ENCODE measurements at regions not wholly inside any gene's neighbourhood (a gene's known extent, or its start where the extent isn't known, plus 50 kb on each side); places are given as distances from the start of the nearest gene placed in this dataset.

GRCh38 chr1:223011505-223011856, 131.6 kb downstream of the TLR5 start:
- no peaks in the 10 kb centered on the region for H3K9me1 ChIP-seq (replicated peaks; ENCODE audit: control insufficient read depth, extremely low read depth, insufficient read depth, low read length)
- H3K9me3 ChIP-seq (replicated peaks; ENCODE audit: control insufficient read depth, insufficient read depth, low read length), result no peaks in the 10 kb centered on the region
- dilution Hi-C loops (cut with MboI; ENCODE audit: extremely low pct_ligation_motif_present, low sequenced_read_pairs) (no loop called here), intact Hi-C loops (cut with micrococcal nuclease) (no loop called here)
- DNase-seq (ENCODE audit: low read depth, low spot score) (no peak), FAIRE-seq (no peak)
- H3K4me3 ChIP-seq (replicated peaks in 1 of 3; ENCODE audit: insufficient read depth in 1 of 3, low read depth in 1 of 3, low read length in 3 of 3), result no peak overlapping the region
- no peak for TF ChIP-seq GATA2 (IDR thresholded peaks at IDR 0.05; ENCODE audit: insufficient read depth, insufficient read length, low read depth, low read length)
- TF ChIP-seq POLR2AphosphoS5 (IDR thresholded peaks at IDR 0.05; ENCODE audit: insufficient read depth, low read depth, low read length), result no peak
- TF ChIP-seq CTCF (IDR thresholded peaks at IDR 0.05; ENCODE audit: extremely low read depth in 1 of 2, insufficient read depth in 1 of 2, low read depth in 1 of 2, low read length in 2 of 2), result no peak
- no peak for TF ChIP-seq POLR2A (IDR thresholded peaks at IDR 0.05; ENCODE audit: low read depth, low read length)
- TF ChIP-seq MAX (IDR thresholded peaks at IDR 0.05; ENCODE audit: insufficient read depth, insufficient read length), result no peak
- no peak for TF ChIP-seq JUN (IDR thresholded peaks at IDR 0.05; ENCODE audit: borderline replicate concordance, insufficient read depth, insufficient read length, low read depth)
- TF ChIP-seq EZH2 (IDR thresholded peaks at IDR 0.05; ENCODE audit: borderline replicate concordance, low read depth, low read length, severe bottlenecking), result no peak
- TF ChIP-seq FOS (IDR thresholded peaks at IDR 0.05; ENCODE audit: borderline replicate concordance, insufficient read depth, low read length), result no peak
- no peak for TF ChIP-seq MYC (IDR thresholded peaks at IDR 0.05; ENCODE audit: low read depth, low read length)
- H3K9ac ChIP-seq (replicated peaks; ENCODE audit: extremely low read depth, insufficient read depth, low read length), result no peak overlapping the region
- no peaks in the 10 kb centered on the region for H4K20me1 ChIP-seq (replicated peaks; ENCODE audit: control insufficient read depth, extremely low read depth, insufficient read depth, low read length)
- no peaks in the 10 kb centered on the region for H3K27me3 ChIP-seq (ENCODE audit: control insufficient read depth in 2 of 2, insufficient read depth in 2 of 2, low read length in 2 of 2)
- no peak overlapping the region for H2AFZ ChIP-seq (ENCODE audit: low read depth, low read length)
- no peaks in the 10 kb centered on the region for H3K4me1 ChIP-seq (ENCODE audit: control insufficient read depth, extremely low read depth, insufficient read depth, low read length)
- no TSS peak for BruUV-seq (replicated peaks)
- no peak overlapping the region for H3K27ac ChIP-seq (ENCODE audit: insufficient read depth, low read depth, low read length)
- H3K79me2 ChIP-seq (ENCODE audit: control insufficient read depth, insufficient read depth, low read length), result no peaks in the 10 kb centered on the region
- no peak overlapping the region for H3K4me2 ChIP-seq (ENCODE audit: insufficient read depth, low read length)
- ChIA-PET POLR2A (no interaction called here), CTCF (interaction anchor here (0.8 to 1.5 kb wide), 5 partner anchors 9 to 122 kb away, joined by 3 to 8 read pairs (median 3); no protein-coding TSS in a partner anchor)
- no peaks in the 10 kb centered on the region for H3K36me3 ChIP-seq (ENCODE audit: control insufficient read depth in 2 of 2, extremely low read depth in 1 of 2, insufficient read depth in 2 of 2, low read length in 2 of 2)
